ENCODE measurements at regions not wholly inside any gene's neighbourhood (a gene's known extent, or its start where the extent isn't known, plus 50 kb on each side); places are given as distances from the start of the nearest gene placed in this dataset.

GRCh38 chr9:89940625-89941024, 335.8 kb downstream of the GADD45G start:
- peaks cover 0 to 4% of the 10 kb centered on the region in 2 donors for H3K4me1 ChIP-seq (ENCODE audit: control insufficient read depth in 1 of 2, insufficient read depth in 2 of 2, low read length in 2 of 2)
- Mint-ChIP-seq H3K36me3 (no peaks in the 10 kb centered on the region), H3K4me3 (no peak overlapping the region), H3K27me3 (ENCODE audit: low read depth in 3 of 3) (peaks cover 10 to 13% (median 13%) of the 10 kb centered on the region in 3 donors), H3K9me3 (peaks cover 0 to 2% (median 0%) of the 10 kb centered on the region in 7 donors), H3K4me1 (peaks cover 7% of the 10 kb centered on the region), H3K27ac (no peak overlapping the region)
- H2AFZ ChIP-seq (ENCODE audit: insufficient read depth, low read depth, low read length, poor library complexity, severe bottlenecking): no peak overlapping the region
- H3K79me2 ChIP-seq (ENCODE audit: insufficient read depth, low read length): no peaks in the 10 kb centered on the region
- WGBS (ENCODE audit: insufficient coverage): 100% methylated on average over 5 of the region's 5 CpGs
- H3K9me3 ChIP-seq (replicated peaks in 1 of 2; ENCODE audit: control insufficient read depth in 1 of 2, insufficient read depth in 1 of 2, low read length in 2 of 2): no peaks in the 10 kb centered on the region
- no peaks in the 10 kb centered on the region for H4K20me1 ChIP-seq (ENCODE audit: insufficient read depth, low read length)
- intact Hi-C loops (cut with micrococcal nuclease): no loop called here
- H3K4me2 ChIP-seq (replicated peaks; ENCODE audit: extremely low read depth, low read length, poor library complexity, severe bottlenecking): no peak overlapping the region
- H3K27me3 ChIP-seq (ENCODE audit: control insufficient read depth in 2 of 2, insufficient read depth in 2 of 2, low read length in 2 of 2): no peaks in the 10 kb centered on the region
- H3K9ac ChIP-seq (ENCODE audit: insufficient read depth, low read length, poor library complexity, severe bottlenecking): no peak overlapping the region
- TF ChIP-seq, protein P1, sequence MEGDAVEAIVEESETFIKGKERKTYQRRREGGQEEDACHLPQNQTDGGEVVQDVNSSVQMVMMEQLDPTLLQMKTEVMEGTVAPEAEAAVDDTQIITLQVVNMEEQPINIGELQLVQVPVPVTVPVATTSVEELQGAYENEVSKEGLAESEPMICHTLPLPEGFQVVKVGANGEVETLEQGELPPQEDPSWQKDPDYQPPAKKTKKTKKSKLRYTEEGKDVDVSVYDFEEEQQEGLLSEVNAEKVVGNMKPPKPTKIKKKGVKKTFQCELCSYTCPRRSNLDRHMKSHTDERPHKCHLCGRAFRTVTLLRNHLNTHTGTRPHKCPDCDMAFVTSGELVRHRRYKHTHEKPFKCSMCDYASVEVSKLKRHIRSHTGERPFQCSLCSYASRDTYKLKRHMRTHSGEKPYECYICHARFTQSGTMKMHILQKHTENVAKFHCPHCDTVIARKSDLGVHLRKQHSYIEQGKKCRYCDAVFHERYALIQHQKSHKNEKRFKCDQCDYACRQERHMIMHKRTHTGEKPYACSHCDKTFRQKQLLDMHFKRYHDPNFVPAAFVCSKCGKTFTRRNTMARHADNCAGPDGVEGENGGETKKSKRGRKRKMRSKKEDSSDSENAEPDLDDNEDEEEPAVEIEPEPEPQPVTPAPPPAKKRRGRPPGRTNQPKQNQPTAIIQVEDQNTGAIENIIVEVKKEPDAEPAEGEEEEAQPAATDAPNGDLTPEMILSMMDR (IDR thresholded peaks at IDR 0.05): no peak
- DNase-seq: no peak
- H3K36me3 ChIP-seq (replicated peaks in 1 of 2; ENCODE audit: control insufficient read depth in 1 of 2, insufficient read depth in 2 of 2, low read length in 2 of 2): no peaks in the 10 kb centered on the region
- H3K4me3 ChIP-seq (replicated peaks in 1 of 3; ENCODE audit: low read depth in 2 of 3, low read length in 3 of 3): no peak overlapping the region
- H3K27ac ChIP-seq (ENCODE audit: low read depth in 1 of 2, low read length in 2 of 2): no peak overlapping the region

DNA sequence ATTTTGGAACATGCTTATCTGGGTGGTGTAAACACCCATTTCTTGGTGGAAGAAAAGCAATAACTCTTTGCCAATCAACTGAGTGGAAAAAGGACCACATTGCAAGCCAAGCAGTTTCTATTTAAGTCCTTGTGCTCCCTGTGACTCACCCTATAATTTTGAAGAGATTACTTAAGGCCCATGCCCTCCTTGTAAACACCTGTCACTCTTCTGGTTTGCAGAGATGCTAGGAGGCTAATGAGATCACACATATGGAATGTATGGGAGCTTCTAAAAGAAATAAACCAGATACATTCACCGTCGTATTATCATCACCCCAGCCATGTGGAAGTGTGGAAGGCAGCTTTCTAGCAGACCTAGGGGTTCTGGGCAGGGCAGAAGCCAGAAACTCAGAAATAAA, 337.1 kb downstream of the GADD45G start:
- Mint-ChIP-seq H3K4me3 (no peak overlapping the region), H3K27me3 (ENCODE audit: low read depth in 3 of 3) (peaks cover 10 to 13% (median 11%) of the 10 kb centered on the region in 3 donors), H3K4me1 (peaks cover 4% of the 10 kb centered on the region), H3K27ac (no peak overlapping the region), H3K9me3 (peaks cover 0 to 2% (median 0%) of the 10 kb centered on the region in 7 donors), H3K36me3 (no peaks in the 10 kb centered on the region)
- Histone ChIP-seq H3K4me1 (ENCODE audit: control insufficient read depth in 1 of 2, insufficient read depth in 2 of 2, low read length in 2 of 2) (peaks cover 0 to 4% of the 10 kb centered on the region in 2 donors), H3K4me3 (replicated peaks in 1 of 3; ENCODE audit: low read depth in 2 of 3, low read length in 3 of 3) (no peak overlapping the region), H3K4me2 (replicated peaks; ENCODE audit: extremely low read depth, low read length, poor library complexity, severe bottlenecking) (no peak overlapping the region), H3K79me2 (ENCODE audit: insufficient read depth, low read length) (no peaks in the 10 kb centered on the region), H3K9me3 (replicated peaks in 1 of 2; ENCODE audit: control insufficient read depth in 1 of 2, insufficient read depth in 1 of 2, low read length in 2 of 2) (no peaks in the 10 kb centered on the region), H3K27ac (ENCODE audit: low read depth in 1 of 2, low read length in 2 of 2) (no peak overlapping the region), H3K9ac (ENCODE audit: insufficient read depth, low read length, poor library complexity, severe bottlenecking) (no peak overlapping the region), H2AFZ (ENCODE audit: insufficient read depth, low read depth, low read length, poor library complexity, severe bottlenecking) (no peak overlapping the region), H3K36me3 (replicated peaks in 1 of 2; ENCODE audit: control insufficient read depth in 1 of 2, insufficient read depth in 2 of 2, low read length in 2 of 2) (no peaks in the 10 kb centered on the region), H3K27me3 (ENCODE audit: control insufficient read depth in 2 of 2, insufficient read depth in 2 of 2, low read length in 2 of 2) (no peaks in the 10 kb centered on the region), H4K20me1 (ENCODE audit: insufficient read depth, low read length) (no peaks in the 10 kb centered on the region)
- TF ChIP-seq, protein P1 (IDR thresholded peaks at IDR 0.05): no peak
- intact Hi-C loops (cut with micrococcal nuclease): no loop called here
- DNase-seq: no peak
- WGBS (ENCODE audit: insufficient coverage): no CpG with 5 or more reads among the region's 2 CpGs
